Posterior cingulate gyrus (tissue), 11 donors: ENCODE measurements at regions not wholly inside any gene's neighbourhood (a gene's known extent, or its start where the extent isn't known, plus 50 kb on each side); places are given as distances from the start of the nearest gene placed in this dataset.

ENCODE experiments used
- DNase-seq, 10 donors: peaks; one replicate each; pipeline versions ENCODE4 v3.0.0 to v3.0.0-alpha.2; 2020 to 2021; ENCODE audit warnings: mixed read lengths in 3 of 10
- intact Hi-C: fragments of 100-400 bp; cut with DNase I; formaldehyde crosslinking; loops from one replicate; pipeline ENCODE4 v1.15.1; 2023

- intact Hi-C loops, result no loop called here
- DNase-seq, result no peak
Measured at GRCh38 chr1:219687779-219688178, 74.9 kb upstream of the ZC3H11B start.

- no peak for DNase-seq
- intact Hi-C loops, result no loop called here
Measured at GRCh38 chr1:219686171-219686570, 73.3 kb upstream of the ZC3H11B start.

- no peak for DNase-seq
- intact Hi-C loops, result no loop called here
Measured at GRCh38 chr1:219682788-219683187, 69.9 kb upstream of the ZC3H11B start.

GRCh38 chr1:219681876-219682275 lies 69.0 kb upstream of the ZC3H11B start:
- no peak for DNase-seq
- intact Hi-C loops, result no loop called here

GRCh38 chr1:219676012-219676765 lies 63.3 kb upstream of the ZC3H11B start:
- DNase-seq, result no peak

GRCh38 chr1:219670426-219671149 lies 57.7 kb upstream of the ZC3H11B start:
- DNase-seq, result no peak
- intact Hi-C loops, result no loop called here

More at GRCh38 chr1:219676012-219676765, 63.3 kb upstream of the ZC3H11B start:
- intact Hi-C loops, result no loop called here

- intact Hi-C loops, result no loop called here
- DNase-seq, result no peak
Measured at GRCh38 chr1:219669556-219669955, 56.7 kb upstream of the ZC3H11B start.

GRCh38 chr1:219669042-219669441 lies 56.1 kb upstream of the ZC3H11B start:
- no peak for DNase-seq
- intact Hi-C loops, result no loop called here

GRCh38 chr1:219668446-219668845 lies 55.5 kb upstream of the ZC3H11B start:
- intact Hi-C loops, result no loop called here

GRCh38 chr1:219666242-219666641 lies 53.3 kb upstream of the ZC3H11B start:
- intact Hi-C loops, result no loop called here
- DNase-seq, result no peak

More at GRCh38 chr1:219668446-219668845, 55.5 kb upstream of the ZC3H11B start:
- no peak for DNase-seq

- no peak for DNase-seq
- intact Hi-C loops, result no loop called here
Measured at GRCh38 chr1:219665089-219665488, 52.2 kb upstream of the ZC3H11B start.

- intact Hi-C loops, result loop anchor here (5.0 kb wide), 3 partner anchors 148 to 1332 kb away; partner anchors contain the start of gene TGFB2
- no peak for DNase-seq
Measured at GRCh38 chr1:219664310-219665029, 51.6 kb upstream of the ZC3H11B start.
